Inferior parietal cortex (tissue), 1 donor: ENCODE measurements at regions not wholly inside any gene's neighbourhood (a gene's known extent, or its start where the extent isn't known, plus 50 kb on each side); places are given as distances from the start of the nearest gene placed in this dataset.
"Not testable (repeated sequence)": the region's sequence is repeated elsewhere in the genome, so short reads cannot be mapped to it uniquely, and the experiment has no call there.

Source experiments
- DNase-seq: peaks from one replicate; pipeline ENCODE4 v3.0.0-alpha.2; 2016; ENCODE audit errors: extremely low spot score

DNA sequence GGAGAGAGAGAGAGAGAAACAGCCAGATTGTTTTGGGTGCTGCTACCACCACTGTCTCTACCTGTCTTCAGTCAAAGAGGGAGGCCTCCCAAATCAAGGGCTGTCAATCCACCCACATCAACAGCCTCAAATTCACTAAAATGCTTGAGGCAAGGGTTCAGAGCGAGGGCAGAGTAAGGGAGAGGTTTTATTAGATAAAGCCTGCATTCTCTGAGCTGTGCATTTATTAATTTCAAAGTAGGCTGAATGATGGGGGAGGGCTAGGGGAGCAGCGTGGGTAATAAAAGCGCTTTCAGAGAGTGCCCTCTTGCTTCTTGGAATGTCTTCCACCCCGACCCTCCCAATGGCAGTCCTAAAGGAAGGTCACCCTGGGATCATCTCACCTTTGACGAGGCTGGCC lies 636.5 kb upstream of the TBX3 start:
- no peak for DNase-seq

DNA sequence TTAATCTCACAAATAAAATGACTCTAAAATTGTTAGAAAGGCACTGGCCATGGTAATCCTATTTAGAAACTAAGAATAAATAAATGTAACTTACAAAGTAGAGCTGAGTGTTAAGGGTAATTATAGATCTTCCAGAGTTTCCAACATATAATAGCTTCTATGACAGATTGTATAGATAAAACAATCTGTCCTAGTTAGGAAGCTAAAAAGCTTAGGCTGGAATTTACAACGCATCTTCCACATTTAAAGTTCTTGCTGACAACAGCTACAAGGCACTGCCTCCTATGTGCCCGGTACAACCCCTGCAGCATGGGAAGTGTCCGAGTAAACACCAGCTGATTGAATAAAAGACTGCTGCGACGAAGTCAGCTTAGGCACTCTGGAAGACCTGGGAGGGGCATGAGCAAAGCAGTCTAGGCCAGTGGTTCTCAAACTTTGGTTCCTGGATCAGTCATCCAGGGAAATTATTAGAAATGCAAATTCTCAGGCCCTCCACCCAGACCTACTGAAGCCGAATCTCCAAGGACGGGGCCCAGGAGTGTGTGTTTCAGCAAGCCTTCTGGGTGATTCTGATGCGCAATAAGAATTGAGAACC lies 635.6 kb upstream of the TBX3 start:
- DNase-seq, result no peak

DNA sequence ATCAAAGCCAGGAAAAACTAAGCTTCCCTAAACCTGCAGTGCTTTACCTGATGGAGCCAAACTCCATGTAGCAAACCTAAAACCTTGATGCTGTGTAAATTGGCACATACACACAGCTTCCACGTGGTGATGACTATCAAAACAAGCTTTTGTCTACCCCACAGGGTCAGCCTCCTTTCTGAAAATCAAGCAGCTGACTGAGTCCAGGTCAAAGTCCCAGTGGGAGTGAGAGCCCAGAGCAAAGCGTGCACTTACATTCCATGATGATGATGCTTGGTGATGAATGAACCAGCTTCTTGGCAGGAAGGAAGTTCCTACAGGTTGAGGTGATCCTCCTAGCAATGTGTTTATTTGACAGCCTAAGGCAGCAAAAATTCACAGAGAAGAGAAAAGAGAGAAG lies 630.0 kb upstream of the TBX3 start:
- no peak for DNase-seq

DNA sequence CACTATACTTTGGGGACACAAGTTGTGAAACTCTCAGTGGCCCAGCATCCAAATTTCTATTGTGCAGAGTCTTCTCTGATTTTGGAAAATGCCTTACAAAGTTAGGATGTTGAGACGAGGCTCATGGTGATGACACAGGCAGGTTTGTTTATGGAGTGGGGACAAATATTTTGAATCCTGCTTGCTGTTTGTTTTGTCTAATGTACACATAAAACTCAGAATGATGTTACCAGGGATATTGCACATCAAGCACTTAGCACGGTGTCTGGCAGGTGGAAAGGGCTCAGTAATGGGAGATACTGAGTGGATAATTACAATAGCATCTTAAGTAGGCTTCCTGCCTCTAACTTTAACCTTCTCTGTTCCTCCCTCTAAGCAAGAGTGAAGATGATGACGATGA lies 628.9 kb upstream of the TBX3 start:
- no peak for DNase-seq

DNA sequence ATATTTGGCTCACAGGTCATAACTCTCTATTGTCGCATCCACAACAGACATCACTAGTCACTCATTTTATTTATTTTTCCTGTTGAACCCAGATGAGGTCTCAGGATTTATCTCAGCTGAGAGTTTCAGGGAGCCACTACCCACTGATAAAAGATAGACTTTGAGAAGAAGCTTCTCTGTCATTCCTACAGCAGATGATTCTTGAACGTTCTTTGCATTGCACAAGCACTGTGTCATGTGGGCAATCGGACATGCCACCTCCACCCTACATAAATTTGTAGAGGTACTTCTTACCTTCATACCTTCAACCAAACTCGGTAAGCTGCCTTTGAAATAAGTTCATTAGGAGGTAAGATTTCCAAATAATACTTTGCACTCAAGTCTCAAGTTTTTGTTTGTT lies 627.9 kb upstream of the TBX3 start:
- DNase-seq, result no peak

DNA sequence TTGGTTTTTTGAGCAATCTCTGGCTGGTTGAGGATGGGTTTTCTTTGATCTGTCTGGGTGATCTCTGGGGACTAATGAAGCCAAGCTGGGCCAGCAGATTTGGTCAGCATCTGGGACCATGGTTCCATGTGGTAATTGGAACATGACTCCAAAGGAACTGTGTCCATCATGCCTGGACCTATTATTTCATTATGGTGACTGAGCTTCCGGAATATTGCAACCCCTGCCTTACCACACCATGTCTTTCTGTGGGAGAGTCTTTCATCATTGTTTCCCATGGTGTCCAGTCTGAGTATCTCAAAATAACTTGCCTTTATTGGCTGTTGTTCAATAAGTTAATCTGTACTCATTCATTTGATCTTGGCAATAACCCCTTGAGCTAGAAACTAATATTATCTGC lies 624.9 kb upstream of the TBX3 start:
- DNase-seq, result no peak

DNA sequence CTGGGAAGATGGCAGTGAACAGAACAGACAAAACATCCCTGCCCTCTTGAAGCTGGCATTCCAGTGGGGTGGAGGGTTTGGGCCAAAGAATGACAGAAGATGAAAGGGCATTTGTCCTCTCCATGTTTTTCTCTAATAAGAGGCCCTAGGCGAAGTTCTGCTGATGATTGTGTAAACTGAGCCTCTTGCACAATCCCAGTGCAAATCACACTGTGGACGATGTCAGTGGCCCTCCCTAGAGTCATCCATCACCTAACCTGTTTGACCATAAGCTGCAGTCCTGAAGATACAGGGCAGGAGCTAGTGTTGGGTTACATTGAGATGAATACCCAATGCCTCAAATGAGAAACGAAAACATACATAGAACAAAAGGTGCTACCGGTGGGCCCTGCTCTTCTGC lies 622.4 kb upstream of the TBX3 start:
- no peak for DNase-seq

DNA sequence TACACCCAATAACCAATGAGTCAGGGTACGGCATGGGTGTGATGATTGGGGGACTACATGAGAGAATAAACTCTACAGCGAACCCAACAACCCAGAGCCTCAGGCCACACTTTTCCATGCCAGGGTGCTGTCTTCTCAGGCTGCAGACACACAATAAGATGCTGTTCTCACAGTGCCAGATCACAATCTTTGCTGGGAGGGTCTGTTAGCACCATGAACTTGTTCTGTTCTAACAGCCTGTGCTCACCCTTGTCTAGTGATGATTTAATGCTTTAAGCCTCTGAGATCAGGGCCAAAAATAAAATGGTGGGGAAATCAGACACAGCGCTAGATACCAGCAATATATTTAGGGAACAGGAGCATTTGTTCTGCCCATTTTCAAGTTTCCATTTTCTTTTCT lies 621.9 kb upstream of the TBX3 start:
- no peak for DNase-seq

DNA sequence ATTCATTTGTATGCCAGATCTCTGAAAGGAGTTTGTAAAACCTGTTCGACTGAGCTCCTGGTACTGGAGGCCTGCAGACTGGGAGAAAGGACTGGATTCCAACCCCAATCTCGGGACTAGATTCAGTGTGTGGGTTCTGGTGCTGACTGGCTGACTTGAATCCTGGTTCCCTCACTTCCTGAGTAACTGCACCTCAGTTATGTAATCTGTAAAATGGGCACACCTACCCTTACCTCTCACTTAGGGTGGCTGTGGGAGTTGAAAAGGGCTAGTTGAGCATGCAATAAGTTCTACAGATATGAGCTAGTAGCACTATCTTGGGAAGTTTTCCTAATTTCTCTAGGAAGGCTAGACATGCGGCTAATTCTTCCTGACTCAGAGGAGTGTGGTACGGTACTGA lies 621.3 kb upstream of the TBX3 start:
- DNase-seq, result no peak

DNA sequence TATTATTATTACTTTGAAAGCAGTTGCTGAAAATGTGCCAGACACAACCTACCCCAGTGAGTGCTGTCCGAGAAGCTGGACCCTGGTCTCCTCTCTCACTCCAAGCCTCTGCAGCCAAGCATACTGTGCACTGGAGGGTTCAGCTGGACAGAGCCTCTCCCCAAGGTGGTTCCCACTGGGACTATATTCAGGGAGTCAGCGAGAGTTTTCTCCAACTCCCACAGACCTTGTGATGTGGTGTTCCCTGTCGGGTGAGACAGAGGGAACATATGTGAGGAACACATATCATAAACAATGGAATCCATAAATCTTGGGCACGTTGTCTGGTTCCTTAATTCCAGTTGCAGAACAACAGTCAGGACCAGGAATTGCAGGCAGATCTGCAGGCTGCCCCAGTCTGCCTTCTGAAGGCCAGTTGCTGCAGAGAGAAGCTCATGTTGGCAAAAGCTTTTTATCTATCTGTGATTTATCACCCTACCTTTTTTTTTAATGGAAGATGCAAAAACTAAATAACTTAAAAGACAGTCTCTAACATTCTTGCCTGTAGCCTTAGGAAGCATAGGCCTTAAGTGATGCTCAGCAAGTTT lies 619.8 kb upstream of the TBX3 start:
- no peak for DNase-seq

DNA sequence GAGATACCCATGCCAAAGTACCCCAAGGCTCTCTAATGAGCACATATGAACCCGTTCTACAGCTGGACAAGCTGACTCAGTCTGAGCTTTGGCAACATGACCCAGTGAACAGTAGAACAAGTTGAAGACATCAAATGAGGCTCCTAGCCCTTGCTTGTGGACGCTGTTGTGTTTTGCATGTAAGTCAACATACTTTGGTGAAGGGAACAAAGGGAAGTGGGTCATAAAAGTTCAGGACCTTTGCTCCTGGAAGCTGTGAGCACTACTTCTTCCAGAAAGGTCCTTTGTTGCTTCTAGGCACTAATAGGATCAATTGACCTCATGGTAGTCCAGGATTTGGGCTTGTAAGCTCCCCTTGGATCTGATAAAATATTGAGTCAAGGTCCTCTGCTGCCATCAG lies 613.5 kb upstream of the TBX3 start:
- no peak for DNase-seq

DNA sequence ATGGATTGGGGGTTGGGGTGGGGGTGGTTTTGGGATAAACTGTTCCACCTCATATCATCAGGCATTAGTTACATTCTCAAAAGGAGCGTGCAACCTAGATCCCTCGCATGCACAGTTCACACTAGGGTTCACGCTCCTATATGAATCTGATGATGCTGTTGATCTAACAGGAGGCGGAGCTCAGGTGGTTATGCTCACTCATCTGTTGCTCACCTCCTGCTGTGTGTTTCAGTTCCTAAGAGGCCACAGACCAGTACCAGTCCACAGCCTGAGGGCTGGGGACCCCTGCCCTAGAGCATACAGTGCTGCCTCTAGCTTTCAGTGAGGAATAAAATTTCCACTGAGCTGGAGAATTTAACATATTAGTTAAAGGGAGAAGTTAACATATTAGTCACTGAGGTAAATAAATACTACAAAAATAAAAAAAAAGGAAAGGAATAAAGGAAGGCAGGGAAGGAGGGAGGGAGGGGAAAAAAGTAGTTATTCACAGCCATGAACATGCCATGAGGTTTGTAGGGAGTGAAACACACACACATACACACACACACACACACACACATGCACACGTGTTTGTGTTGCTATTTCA lies 612.7 kb upstream of the TBX3 start:
- no peak for DNase-seq

DNA sequence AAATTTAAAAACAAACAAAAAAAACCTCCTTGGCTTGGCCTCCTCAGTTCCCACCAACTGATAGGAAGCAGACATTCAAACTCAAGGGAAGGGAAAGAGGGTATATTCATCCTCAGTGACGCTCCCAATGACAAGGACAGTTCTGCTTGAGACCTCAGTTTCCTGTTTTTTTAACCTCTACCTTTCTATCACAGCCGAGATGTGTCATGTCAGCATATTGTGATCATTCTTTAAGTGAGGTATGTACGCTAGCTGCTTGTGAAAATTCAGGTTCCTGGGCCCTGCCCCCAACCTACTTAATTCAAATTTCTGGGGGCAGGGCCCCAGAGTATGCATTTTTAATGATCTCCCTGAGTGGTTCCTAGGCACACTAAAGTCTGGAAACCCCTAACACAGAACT lies 611.9 kb upstream of the TBX3 start:
- no peak for DNase-seq

DNA sequence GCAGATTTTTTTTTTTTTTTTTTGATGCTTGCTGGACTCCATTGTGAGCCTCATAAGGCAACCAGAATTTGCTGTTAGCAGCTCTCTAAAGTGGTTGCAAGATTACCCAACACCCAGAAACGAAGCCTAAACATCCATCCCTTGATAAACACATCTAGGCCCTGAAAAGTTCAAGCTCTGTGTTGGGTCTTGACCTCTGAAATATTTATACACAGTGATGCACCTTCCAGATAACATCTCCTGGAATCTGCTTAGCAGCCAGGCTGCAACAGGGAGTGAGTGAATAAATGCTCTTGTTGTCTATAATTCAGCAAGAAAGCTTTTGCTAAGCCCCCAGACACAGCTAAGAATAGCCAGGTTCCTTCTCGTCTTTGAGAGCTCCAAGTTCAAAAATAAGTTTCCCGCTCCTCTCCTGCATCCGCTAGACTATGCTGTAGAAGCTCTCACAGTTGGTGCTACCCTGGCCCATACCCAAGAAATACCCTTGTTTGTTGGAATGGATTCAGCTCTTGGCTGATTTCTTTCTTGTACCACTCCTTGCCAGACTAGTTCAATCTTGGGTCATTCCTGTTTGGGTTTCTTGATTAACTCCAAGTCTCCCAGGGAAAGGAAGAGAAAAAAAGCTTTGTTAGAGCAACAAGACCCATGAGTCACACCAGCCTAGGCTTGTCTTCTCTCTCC lies 610.6 kb upstream of the TBX3 start:
- DNase-seq, result no peak

DNA sequence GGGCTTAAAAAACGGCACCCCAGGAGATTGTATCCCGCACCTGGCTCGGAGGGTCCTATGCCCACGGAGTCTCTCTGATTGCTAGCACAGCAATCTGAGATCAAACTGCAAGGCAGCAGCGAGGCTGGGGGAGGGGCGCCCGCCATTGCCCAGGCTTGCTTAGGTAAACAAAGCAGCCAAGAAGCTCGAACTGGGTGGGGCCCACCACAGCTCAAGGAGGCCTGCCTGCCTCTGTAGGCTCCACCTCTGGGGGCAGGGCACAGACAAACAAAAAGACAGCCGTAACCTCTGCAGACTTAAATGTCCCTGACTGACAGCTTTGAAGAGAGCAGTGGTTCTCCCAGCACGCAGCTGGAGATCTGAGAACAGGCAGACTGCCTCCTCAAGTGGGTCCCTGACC lies 601.5 kb upstream of the TBX3 start:
- not testable (repeated sequence) for DNase-seq

DNA sequence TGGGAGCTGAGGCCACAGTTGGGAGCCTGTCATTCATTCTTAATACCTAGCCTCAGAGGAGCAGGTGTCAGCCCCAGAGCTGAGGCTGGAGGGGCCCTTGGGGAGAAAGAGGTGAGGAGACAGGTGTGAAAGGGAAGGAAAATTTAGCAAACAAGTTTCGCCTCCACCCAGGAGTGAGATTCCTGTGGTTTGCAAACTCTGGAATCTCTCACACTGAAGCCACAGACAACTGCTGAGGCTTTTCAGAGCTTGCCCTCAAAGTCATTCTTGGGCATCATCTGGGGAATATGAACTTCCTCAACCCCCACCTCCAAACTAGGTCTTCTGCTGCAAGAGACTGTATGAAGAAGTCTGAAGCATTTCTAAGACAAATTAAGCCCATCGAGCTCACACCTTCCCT lies 589.5 kb upstream of the TBX3 start:
- no peak for DNase-seq

DNA sequence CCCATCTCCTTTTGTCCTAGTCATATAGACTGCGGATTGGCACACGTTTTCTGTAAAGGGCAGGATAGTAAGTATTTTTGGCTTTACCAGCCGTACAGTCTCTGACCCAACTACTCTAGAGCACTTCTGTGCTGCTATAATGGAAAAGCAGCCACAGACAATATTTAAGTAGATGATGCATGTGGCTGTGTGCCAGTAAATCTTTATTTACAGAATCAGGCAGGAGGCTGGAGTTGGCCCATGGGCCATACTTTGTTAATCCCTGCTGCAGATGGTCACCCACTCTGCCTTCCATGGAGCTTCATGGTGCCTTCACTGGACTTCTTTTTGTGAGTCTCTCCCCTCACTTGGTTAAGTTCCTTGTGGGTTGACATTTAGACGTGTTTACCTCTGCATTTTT lies 584.5 kb upstream of the TBX3 start:
- DNase-seq, result no peak

DNA sequence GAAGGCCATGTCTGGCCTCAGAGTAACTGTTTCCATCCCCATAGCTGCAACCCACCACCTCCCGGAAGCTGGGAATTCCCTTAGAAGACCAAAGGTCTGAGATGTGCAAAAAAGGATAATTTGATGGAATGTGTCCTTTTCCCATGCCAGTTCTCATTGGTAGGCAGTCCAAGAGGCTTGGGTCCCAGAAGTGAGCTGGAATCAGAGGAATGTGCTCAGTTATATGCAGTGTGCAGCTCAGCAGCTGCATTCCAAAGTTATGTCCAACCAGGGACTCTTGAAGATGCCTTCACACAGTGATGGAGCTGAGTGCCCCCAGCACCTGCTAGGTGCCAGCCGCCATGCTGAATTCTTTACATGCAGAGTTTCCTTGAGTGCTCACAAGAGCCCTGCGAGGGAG lies 583.9 kb upstream of the TBX3 start:
- DNase-seq, result no peak

DNA sequence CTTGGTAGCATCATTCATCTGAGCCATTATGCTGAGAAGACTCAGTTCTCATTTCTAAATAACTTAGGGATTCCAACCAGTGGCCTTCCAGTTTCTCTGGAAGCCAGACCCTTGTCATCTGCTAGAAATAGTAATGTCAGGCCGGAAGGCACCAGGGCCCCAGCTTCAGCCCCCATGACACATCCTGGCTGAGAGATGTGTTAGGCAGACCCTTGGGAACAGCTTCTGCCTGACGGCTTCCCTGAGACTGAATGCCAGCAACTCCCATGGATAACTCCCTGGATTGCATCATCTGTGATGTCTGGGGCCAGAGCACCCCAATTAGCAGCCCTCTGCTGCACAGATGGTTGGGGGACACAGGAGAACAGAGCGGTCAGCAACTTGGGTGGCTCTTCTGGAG lies 583.5 kb upstream of the TBX3 start:
- no peak for DNase-seq

DNA sequence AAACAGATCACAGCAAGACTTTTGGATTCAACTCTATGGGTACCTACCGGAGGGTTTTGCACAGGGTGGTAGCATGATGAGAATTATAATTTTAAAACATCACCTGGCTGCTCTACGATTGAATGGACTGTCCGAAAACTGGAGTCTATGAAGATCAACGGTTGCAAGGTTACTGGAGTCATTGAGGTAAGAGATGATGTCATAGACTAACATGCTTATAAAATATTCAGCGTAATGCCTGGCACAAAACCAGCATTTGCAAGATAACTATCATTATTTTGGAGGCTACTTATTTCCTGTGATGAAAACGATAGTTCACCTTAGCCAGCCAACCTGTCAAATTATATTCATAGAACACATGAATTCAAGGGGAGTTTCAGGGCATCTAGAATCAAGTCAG lies 580.6 kb upstream of the TBX3 start:
- no peak for DNase-seq

DNA sequence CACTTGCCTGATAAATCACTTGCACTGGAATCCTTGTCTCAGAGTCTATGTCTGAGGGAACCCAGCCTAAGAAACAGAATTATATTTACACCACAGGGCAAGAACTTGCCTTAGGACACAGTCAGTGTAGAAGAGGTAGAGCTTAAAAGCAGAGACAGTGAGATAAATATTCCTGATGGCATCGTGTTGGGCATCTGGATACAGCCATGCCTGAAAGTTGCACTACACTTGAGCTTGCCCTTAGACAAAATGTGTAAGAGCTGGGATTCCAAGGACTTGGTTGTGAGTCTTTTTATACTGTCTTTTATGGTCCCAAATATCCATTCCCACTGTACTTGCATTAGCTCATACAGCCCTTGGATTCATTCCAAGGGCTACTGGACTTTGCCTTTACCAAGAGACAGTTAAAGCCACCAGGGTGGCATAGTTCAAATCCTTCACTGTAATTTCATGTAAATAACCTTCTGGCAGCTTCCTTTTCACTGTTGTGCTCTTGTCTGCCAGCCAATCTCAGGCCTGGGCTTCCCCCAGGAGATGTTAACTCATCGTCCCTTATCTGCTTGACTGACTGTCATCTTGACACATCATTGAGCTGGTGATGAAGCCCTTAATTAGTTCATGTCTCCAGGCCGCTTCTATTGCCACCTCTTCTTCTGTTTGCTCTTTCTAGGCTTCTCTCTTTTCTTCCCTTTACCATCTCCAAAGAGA lies 577.9 kb upstream of the TBX3 start:
- no peak for DNase-seq

DNA sequence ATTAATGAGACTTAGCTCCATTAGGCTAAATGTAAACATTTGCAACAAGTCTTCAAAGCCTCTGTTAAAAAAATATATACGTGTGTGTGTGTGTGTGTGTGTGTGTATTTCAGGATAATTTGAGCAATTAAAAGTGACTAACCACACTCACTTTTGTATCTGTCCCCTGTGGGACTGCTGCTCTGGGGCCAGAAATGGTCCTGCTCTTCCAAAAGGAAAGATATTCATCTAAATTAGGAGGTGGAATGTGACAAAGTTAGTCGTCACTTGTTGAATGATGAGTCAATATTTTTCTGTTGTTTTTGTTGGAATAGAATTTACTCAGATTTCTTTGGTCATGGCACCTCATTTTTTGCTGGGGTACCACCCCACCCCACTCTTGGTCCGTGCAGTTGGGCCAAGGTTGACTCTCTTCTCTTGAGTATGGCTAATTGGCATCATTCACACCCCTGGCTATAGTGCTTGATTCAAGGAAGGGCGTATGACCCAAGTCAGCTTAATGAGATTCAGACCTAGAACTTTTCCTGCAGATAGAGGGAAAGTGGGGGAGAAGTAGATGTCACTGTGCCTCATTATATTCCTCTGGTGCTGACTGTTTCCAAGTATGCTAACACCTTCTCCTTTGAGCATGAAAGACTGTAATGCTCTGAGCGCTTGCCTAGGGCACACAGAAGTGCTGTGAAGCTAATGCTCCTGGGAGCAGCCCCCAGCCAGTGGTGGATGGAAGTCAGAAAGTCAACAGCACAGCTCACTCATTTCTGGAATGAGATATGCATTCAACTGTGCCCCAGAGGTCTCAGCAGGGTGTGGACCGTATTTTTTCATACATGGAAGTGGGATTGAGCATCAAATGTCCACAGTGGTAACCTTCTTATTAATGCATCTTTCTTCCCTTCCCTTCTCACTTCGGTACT lies 577.0 kb upstream of the TBX3 start:
- no peak for DNase-seq
